ENCODE measurements at regions not wholly inside any gene's neighbourhood (a gene's known extent, or its start where the extent isn't known, plus 50 kb on each side); places are given as distances from the start of the nearest gene placed in this dataset.

DNA sequence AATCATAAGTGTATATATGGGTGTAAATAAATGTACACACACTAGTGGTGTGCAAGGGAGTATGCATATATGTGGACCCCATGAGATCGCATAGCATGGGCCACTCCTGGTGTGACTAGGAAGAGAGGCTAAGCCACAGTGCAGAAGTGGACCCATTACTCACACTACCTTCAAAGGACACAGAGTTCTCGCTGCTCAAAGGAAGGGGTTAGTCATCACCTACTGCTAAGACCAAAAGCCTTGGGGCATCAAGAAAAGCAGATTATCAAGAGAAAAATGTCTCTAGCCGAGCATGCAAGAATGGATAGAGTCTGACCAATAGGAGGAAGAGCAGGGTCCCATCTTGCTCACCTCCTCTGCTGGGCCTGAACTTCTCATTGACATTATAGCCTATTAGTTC is 195.5 kb downstream of the MAFB start:
- peaks cover 11% of the 10 kb centered on the region for H3K4me1 ChIP-seq (ENCODE audit: control insufficient read depth, low read length)
- H3K4me2 ChIP-seq (ENCODE audit: low read length): no peak overlapping the region
- H3K27ac ChIP-seq (ENCODE audit: low read depth, low read length): no peak overlapping the region
- H4K20me1 ChIP-seq (ENCODE audit: control insufficient read depth, insufficient read depth, low read depth, low read length): no peaks in the 10 kb centered on the region
- H3K9me3 ChIP-seq (ENCODE audit: control insufficient read depth, insufficient read depth, low read length): no peaks in the 10 kb centered on the region
- H3K9me2 ChIP-seq (replicated peaks; ENCODE audit: control insufficient read depth, low read length): no peaks in the 10 kb centered on the region
- H3K36me3 ChIP-seq (ENCODE audit: control insufficient read depth, low read length): no peaks in the 10 kb centered on the region
- H3F3A ChIP-seq (ENCODE audit: control insufficient read depth, insufficient read depth): no peaks in the 10 kb centered on the region
- H3K79me2 ChIP-seq (ENCODE audit: control insufficient read depth, low read length): no peaks in the 10 kb centered on the region
- TF ChIP-seq, protein P1, sequence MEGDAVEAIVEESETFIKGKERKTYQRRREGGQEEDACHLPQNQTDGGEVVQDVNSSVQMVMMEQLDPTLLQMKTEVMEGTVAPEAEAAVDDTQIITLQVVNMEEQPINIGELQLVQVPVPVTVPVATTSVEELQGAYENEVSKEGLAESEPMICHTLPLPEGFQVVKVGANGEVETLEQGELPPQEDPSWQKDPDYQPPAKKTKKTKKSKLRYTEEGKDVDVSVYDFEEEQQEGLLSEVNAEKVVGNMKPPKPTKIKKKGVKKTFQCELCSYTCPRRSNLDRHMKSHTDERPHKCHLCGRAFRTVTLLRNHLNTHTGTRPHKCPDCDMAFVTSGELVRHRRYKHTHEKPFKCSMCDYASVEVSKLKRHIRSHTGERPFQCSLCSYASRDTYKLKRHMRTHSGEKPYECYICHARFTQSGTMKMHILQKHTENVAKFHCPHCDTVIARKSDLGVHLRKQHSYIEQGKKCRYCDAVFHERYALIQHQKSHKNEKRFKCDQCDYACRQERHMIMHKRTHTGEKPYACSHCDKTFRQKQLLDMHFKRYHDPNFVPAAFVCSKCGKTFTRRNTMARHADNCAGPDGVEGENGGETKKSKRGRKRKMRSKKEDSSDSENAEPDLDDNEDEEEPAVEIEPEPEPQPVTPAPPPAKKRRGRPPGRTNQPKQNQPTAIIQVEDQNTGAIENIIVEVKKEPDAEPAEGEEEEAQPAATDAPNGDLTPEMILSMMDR (IDR thresholded peaks at IDR 0.05; ENCODE audit: low read depth, low read length, poor library complexity, severe bottlenecking): no peak
- no peak for TF ChIP-seq EZH2phosphoT487 (IDR thresholded peaks at IDR 0.05; ENCODE audit: borderline replicate concordance, low read length)
- no peak overlapping the region for H3K4me3 ChIP-seq (ENCODE audit: low read length)
- no peaks in the 10 kb centered on the region for H3K27me3 ChIP-seq (ENCODE audit: control insufficient read depth, low read length)

DNA sequence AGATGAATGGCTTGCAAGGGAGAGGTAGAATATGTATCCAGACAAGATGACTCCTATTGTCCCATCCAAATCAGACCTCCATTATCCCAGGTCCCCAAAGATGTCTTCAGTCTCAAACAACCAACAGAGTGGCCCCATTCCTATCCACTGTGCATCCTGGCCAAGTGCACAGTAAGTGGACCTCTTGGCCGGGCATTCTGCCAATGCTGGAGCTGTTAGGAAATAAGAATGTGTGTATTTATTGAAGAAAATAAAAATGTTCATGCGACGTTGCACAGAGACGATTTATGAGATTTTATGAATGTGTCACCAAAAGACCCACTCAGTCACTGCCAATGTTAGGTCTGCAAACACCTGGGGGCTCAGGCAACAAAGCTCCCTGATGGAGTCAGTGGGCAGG is 196.0 kb downstream of the MAFB start:
- H3K27me3 ChIP-seq (ENCODE audit: control insufficient read depth, low read length): no peaks in the 10 kb centered on the region
- peaks cover 7% of the 10 kb centered on the region for H3K4me1 ChIP-seq (ENCODE audit: control insufficient read depth, low read length)
- H3F3A ChIP-seq (ENCODE audit: control insufficient read depth, insufficient read depth): no peaks in the 10 kb centered on the region
- H3K36me3 ChIP-seq (ENCODE audit: control insufficient read depth, low read length): no peaks in the 10 kb centered on the region
- TF ChIP-seq, protein P1 (IDR thresholded peaks at IDR 0.05; ENCODE audit: low read depth, low read length, poor library complexity, severe bottlenecking): no peak
- TF ChIP-seq EZH2phosphoT487 (IDR thresholded peaks at IDR 0.05; ENCODE audit: borderline replicate concordance, low read length): no peak
- H3K27ac ChIP-seq (ENCODE audit: low read depth, low read length): no peak overlapping the region
- H3K4me3 ChIP-seq (ENCODE audit: low read length): no peak overlapping the region
- H3K9me2 ChIP-seq (replicated peaks; ENCODE audit: control insufficient read depth, low read length): no peaks in the 10 kb centered on the region
- no peaks in the 10 kb centered on the region for H3K9me3 ChIP-seq (ENCODE audit: control insufficient read depth, insufficient read depth, low read length)
- no peaks in the 10 kb centered on the region for H3K79me2 ChIP-seq (ENCODE audit: control insufficient read depth, low read length)
- H3K4me2 ChIP-seq (ENCODE audit: low read length): no peak overlapping the region
- H4K20me1 ChIP-seq (ENCODE audit: control insufficient read depth, insufficient read depth, low read depth, low read length): no peaks in the 10 kb centered on the region

DNA sequence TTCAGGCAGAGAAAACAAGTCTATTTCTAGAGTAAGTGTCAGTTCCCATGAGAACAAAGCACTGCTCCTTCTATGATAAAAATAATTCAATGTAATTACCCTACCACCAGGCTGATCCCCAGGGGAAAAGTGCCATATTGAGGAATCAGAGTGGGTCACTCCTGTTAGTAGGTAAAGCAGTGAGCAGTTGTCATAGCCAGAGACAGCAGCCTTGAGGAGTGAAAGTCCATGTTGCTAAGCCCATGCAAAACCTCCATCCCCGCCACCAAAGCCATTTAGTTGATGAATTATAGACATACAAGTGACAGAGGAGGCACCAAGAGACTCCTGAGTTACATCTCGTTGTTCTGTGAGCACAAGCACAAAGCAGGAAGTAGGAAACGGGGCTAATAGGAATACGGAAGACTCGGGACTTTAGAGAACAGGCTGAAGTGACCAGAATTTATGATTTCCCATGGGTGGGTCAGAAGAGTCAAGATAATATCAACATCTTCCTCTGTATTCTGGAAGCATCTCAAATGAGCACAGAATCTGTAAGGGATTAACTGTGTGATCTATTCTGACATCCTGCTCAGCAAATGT is 197.9 kb downstream of the MAFB start:
- Histone ChIP-seq H3K4me3 (ENCODE audit: low read length) (no peak overlapping the region), H3K36me3 (ENCODE audit: control insufficient read depth, low read length) (no peaks in the 10 kb centered on the region), H3F3A (ENCODE audit: control insufficient read depth, insufficient read depth) (no peaks in the 10 kb centered on the region), H3K27me3 (ENCODE audit: control insufficient read depth, low read length) (no peaks in the 10 kb centered on the region), H4K20me1 (ENCODE audit: control insufficient read depth, insufficient read depth, low read depth, low read length) (no peaks in the 10 kb centered on the region), H3K9me2 (replicated peaks; ENCODE audit: control insufficient read depth, low read length) (no peaks in the 10 kb centered on the region), H3K27ac (ENCODE audit: low read depth, low read length) (no peak overlapping the region), H3K9me3 (ENCODE audit: control insufficient read depth, insufficient read depth, low read length) (no peaks in the 10 kb centered on the region), H3K79me2 (ENCODE audit: control insufficient read depth, low read length) (no peaks in the 10 kb centered on the region), H3K4me1 (ENCODE audit: control insufficient read depth, low read length) (peaks cover 4% of the 10 kb centered on the region; the same call in 1 of the 2 replicates), H3K4me2 (ENCODE audit: low read length) (no peak overlapping the region)
- TF ChIP-seq, protein P1 (IDR thresholded peaks at IDR 0.05; ENCODE audit: low read depth, low read length, poor library complexity, severe bottlenecking): no peak
- TF ChIP-seq EZH2phosphoT487 (IDR thresholded peaks at IDR 0.05; ENCODE audit: borderline replicate concordance, low read length): no peak

All from DOHH2 (cell line).